ENCODE measurements at regions not wholly inside any gene's neighbourhood (a gene's known extent, or its start where the extent isn't known, plus 50 kb on each side); places are given as distances from the start of the nearest gene placed in this dataset.

DNA sequence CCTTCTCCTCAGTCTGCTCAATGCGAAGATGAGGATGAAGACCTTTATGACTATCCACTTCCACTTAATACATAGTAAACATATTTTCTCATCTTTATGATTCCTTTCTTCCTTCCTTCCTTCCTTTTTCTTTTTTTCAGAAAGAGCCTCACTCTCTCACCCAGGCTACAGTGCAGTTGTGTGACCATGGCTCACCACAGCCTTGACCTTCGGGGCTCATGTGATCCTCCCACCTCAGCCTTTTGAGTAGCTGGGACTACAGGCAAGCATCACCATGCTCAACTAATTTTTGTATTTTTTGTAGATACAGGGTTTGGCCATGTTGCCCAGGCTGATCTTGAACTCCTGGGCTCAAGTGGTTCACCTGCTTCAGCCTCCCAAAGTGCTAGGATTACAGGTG, 52.0 kb upstream of the RAP2B start:
- intact Hi-C loops (cut with micrococcal nuclease; ENCODE audit: unreplicated experiment) = no loop called here
- no peak overlapping the region for H3K4me3 ChIP-seq
- no peaks in the 10 kb centered on the region for H3K27me3 ChIP-seq (replicated peaks in 1 of 2; ENCODE audit: control insufficient read depth in 2 of 2, insufficient read depth in 2 of 2, low read length in 1 of 2)
- no peak overlapping the region; the same call in 1 of the 2 replicates for H2AFZ ChIP-seq (ENCODE audit: control insufficient read depth, low read depth, low read length)
- H3K4me2 ChIP-seq (ENCODE audit: control insufficient read depth, insufficient read depth) = no peak overlapping the region
- ChIA-PET CTCF (no interaction called here), SMC1A (ENCODE audit: uncharacterized antibody, unreplicated experiment) (no interaction called here), RAD21 (ENCODE audit: unreplicated experiment) (no interaction called here), POLR2A (no interaction called here)
- no peak for ATAC-seq
- no peaks in the 10 kb centered on the region for H3K4me1 ChIP-seq (ENCODE audit: control insufficient read depth, insufficient read depth, low read length)
- no peaks in the 10 kb centered on the region for H4K20me1 ChIP-seq (ENCODE audit: control insufficient read depth, insufficient read depth)
- no peaks in the 10 kb centered on the region for H3K36me3 ChIP-seq (ENCODE audit: control insufficient read depth in 2 of 2, insufficient read depth in 2 of 2, low read length in 1 of 2)
- DNase-seq (ENCODE audit: low read depth, low spot score) = no peak
- TF ChIP-seq KAT2A (conservative IDR thresholded peaks at IDR 0.05; ENCODE audit: control insufficient read depth, low read depth, low read length) (no peak), GABPA (IDR thresholded peaks at IDR 0.05; ENCODE audit: low read depth) (no peak), POLR2A (IDR thresholded peaks at IDR 0.05; ENCODE audit: low read depth, low read length) (no peak), ZNF207 (IDR thresholded peaks at IDR 0.05; ENCODE audit: borderline replicate concordance) (no peak), SRF (IDR thresholded peaks at IDR 0.05; ENCODE audit: low read depth in 2 of 2, low read length in 2 of 2) (no peak), NRF1 (conservative IDR thresholded peaks at IDR 0.05; ENCODE audit: low read depth, low read length) (no peak), CEBPB (IDR thresholded peaks at IDR 0.05; ENCODE audit: borderline replicate concordance in 1 of 2, low read depth in 2 of 2, low read length in 2 of 2) (no peak), ZZZ3 (IDR thresholded peaks at IDR 0.05; ENCODE audit: control insufficient read depth, insufficient read length, low read depth) (no peak)
- TF ChIP-seq, protein P1, sequence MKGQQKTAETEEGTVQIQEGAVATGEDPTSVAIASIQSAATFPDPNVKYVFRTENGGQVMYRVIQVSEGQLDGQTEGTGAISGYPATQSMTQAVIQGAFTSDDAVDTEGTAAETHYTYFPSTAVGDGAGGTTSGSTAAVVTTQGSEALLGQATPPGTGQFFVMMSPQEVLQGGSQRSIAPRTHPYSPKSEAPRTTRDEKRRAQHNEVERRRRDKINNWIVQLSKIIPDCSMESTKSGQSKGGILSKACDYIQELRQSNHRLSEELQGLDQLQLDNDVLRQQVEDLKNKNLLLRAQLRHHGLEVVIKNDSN (IDR thresholded peaks at IDR 0.05; ENCODE audit: borderline replicate concordance, extremely low read length, insufficient read depth, low read depth, low read length) = no peak
- TF ChIP-seq, protein P2, sequence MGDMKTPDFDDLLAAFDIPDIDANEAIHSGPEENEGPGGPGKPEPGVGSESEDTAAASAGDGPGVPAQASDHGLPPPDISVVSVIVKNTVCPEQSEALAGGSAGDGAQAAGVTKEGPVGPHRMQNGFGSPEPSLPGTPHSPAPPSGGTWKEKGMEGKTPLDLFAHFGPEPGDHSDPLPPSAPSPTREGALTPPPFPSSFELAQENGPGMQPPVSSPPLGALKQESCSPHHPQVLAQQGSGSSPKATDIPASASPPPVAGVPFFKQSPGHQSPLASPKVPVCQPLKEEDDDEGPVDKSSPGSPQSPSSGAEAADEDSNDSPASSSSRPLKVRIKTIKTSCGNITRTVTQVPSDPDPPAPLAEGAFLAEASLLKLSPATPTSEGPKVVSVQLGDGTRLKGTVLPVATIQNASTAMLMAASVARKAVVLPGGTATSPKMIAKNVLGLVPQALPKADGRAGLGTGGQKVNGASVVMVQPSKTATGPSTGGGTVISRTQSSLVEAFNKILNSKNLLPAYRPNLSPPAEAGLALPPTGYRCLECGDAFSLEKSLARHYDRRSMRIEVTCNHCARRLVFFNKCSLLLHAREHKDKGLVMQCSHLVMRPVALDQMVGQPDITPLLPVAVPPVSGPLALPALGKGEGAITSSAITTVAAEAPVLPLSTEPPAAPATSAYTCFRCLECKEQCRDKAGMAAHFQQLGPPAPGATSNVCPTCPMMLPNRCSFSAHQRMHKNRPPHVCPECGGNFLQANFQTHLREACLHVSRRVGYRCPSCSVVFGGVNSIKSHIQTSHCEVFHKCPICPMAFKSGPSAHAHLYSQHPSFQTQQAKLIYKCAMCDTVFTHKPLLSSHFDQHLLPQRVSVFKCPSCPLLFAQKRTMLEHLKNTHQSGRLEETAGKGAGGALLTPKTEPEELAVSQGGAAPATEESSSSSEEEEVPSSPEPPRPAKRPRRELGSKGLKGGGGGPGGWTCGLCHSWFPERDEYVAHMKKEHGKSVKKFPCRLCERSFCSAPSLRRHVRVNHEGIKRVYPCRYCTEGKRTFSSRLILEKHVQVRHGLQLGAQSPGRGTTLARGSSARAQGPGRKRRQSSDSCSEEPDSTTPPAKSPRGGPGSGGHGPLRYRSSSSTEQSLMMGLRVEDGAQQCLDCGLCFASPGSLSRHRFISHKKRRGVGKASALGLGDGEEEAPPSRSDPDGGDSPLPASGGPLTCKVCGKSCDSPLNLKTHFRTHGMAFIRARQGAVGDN (IDR thresholded peaks at IDR 0.05) = no peak
- FAIRE-seq = peak; percentile 35
- in situ Hi-C loops (cut with MboI) = no loop called here
- no peaks in the 10 kb centered on the region for H3K79me2 ChIP-seq (ENCODE audit: control insufficient read depth, insufficient read depth, low read length)
- WGBS (ENCODE audit: insufficient coverage, insufficient replicate concordance, low lambda C conversion rate, missing lambda C conversion rate) = 50% methylated on average over 2 of the region's 2 CpGs
- H3K9ac ChIP-seq (ENCODE audit: control insufficient read depth, insufficient read depth, low read length) = no peak overlapping the region
- no TSS peak for BruUV-seq (replicated peaks)
- H3K9me3 ChIP-seq (replicated peaks; ENCODE audit: control insufficient read depth, insufficient read depth, low read length) = no peaks in the 10 kb centered on the region
- no peak overlapping the region for H3K27ac ChIP-seq (ENCODE audit: control insufficient read depth, insufficient read depth)

All from GM12878 (cell line).